H1 (cell line): ENCODE measurements at regions not wholly inside any gene's neighbourhood (a gene's known extent, or its start where the extent isn't known, plus 50 kb on each side); places are given as distances from the start of the nearest gene placed in this dataset.
A peak's percentile ranks its signal among the peaks of the same experiment; 100 is the strongest.

Experiments used
- CTCF ChIA-PET: fragments of 300-600 bp; sonication (Branson Sonifier 250); formaldehyde crosslinking; loops from one replicate; lab custom pipeline; 2021; ENCODE audit not compliant: partially characterized antibody; lab: Charles Lee
- POLR2A ChIA-PET: fragments of 300-600 bp; sonication (Branson Sonifier 250); formaldehyde crosslinking; loops from one replicate; lab custom pipeline; 2021; ENCODE audit warnings: inconsistent platforms; ENCODE audit not compliant: partially characterized antibody; lab: Charles Lee
- DNase-seq, 2 experiments: peaks; one replicate each; pipeline versions ENCODE4 v3.0.0 to v3.0.0-alpha.2; 2010 to 2022; ENCODE audit warnings: low spot score in 2 of 2, low read depth in 1 of 2, mixed read lengths in 1 of 2
- FAIRE-seq: peaks from 2 replicates; lab custom pipeline; 2011; peaks lifted over from hg19 to GRCh38; lab: Jason Lieb, UNC
- H2AFZ ChIP-seq: 2 replicates; pipeline ENCODE4 v1.8.1; 2012; ENCODE audit warnings: low read length, inconsistent platforms
- H2AK5ac ChIP-seq: 2 replicates; pipeline ENCODE4 v1.6.1; 2013; ENCODE audit warnings: low read depth, low read length
- H2BK120ac ChIP-seq: replicated peaks from 2 replicates; pipeline ENCODE3; 2013; ENCODE audit warnings: low read depth, low read length, inconsistent platforms
- H2BK12ac ChIP-seq: 2 replicates; pipeline ENCODE4 v1.6.1; 2013; ENCODE audit warnings: low read depth, low read length
- H2BK15ac ChIP-seq: 2 replicates; pipeline ENCODE4 v1.6.1; 2013; ENCODE audit warnings: low read length
- H2BK20ac ChIP-seq: 2 replicates; pipeline ENCODE4 v1.6.1; 2013; ENCODE audit warnings: low read length
- H2BK5ac ChIP-seq: 2 replicates; pipeline ENCODE4 v1.6.1; 2013; ENCODE audit warnings: low read depth, low read length
- H3K14ac ChIP-seq: 2 replicates; pipeline ENCODE4 v1.6.1; 2013; ENCODE audit warnings: inconsistent platforms; ENCODE audit not compliant: insufficient read length
- H3K18ac ChIP-seq: 2 replicates; pipeline ENCODE4 v1.6.1; 2013; ENCODE audit warnings: low read length; ENCODE audit errors: extremely low read depth
- H3K23ac ChIP-seq: 2 replicates; pipeline ENCODE4 v1.6.1; 2013; ENCODE audit warnings: inconsistent platforms; ENCODE audit not compliant: insufficient read length
- H3K23me2 ChIP-seq: 2 replicates; pipeline ENCODE4 v1.6.1; 2013; ENCODE audit warnings: low read depth, low read length
- H3K27ac ChIP-seq: 2 replicates; pipeline ENCODE4 v1.6.1; 2011; ENCODE audit warnings: low read depth, low read length, inconsistent platforms
- H3K27me3 ChIP-seq, 4 experiments: replicated peaks in 1 of 4; 1 replicate in 1 of 4; 2 replicates in 3 of 4; pipeline versions ENCODE4 v1.6.1 to v1.8.1; 2011 to 2013; ENCODE audit warnings: low read length in 3 of 4, mild to moderate bottlenecking in 3 of 4, inconsistent platforms in 2 of 4, mixed read lengths in 2 of 4, moderate library complexity in 1 of 4; ENCODE audit not compliant: control insufficient read depth in 3 of 4, insufficient read depth in 3 of 4; ENCODE audit errors: extremely low read depth in 1 of 4
- H3K36me3 ChIP-seq, 4 experiments: 2 replicates each; pipeline versions ENCODE4 v1.6.1 to v1.8.1; 2011 to 2013; ENCODE audit warnings: mild to moderate bottlenecking in 4 of 4, low read length in 3 of 4, moderate library complexity in 2 of 4, control low read depth in 1 of 4, inconsistent platforms in 1 of 4; ENCODE audit not compliant: insufficient read depth in 4 of 4, control insufficient read depth in 2 of 4
- H3K4ac ChIP-seq: replicated peaks from 2 replicates; pipeline ENCODE3; 2013; ENCODE audit warnings: low read length, low read depth, mixed read lengths, inconsistent platforms; ENCODE audit not compliant: insufficient read length
- H3K4me1 ChIP-seq, 4 experiments: replicated peaks in 1 of 4; 1 replicate in 1 of 4; 2 replicates in 3 of 4; pipeline versions ENCODE4 v1.6.1 to v1.8.1; 2011 to 2013; ENCODE audit warnings: low read length in 3 of 4, inconsistent platforms in 2 of 4, mixed read lengths in 1 of 4; ENCODE audit not compliant: insufficient read depth in 4 of 4, control insufficient read depth in 3 of 4
- H3K4me2 ChIP-seq, 2 experiments: 2 replicates each; pipeline versions ENCODE4 v1.6.1 to v1.8.1; 2011 to 2013; ENCODE audit warnings: low read depth in 2 of 2, low read length in 2 of 2, control low read depth in 1 of 2, inconsistent platforms in 1 of 2, mild to moderate bottlenecking in 1 of 2; ENCODE audit not compliant: insufficient read depth in 1 of 2
- H3K4me3 ChIP-seq, 4 experiments: fragments of 200-600, 300-600 bp in 1 of 4; sonication (generic), shearing (Covaris generic), sonication (Bioruptor Twin) in 1 of 4; 2 replicates each; pipeline versions ENCODE4 v1.5.1 to v1.8.1; 2011 to 2016; ENCODE audit warnings: low read length in 4 of 4, low read depth in 3 of 4, control low read depth in 2 of 4, inconsistent platforms in 2 of 4, mild to moderate bottlenecking in 2 of 4, mixed read lengths in 1 of 4, moderate library complexity in 1 of 4; ENCODE audit not compliant: insufficient read depth in 2 of 4; ENCODE audit errors: extremely low read depth in 1 of 4
- H3K56ac ChIP-seq: replicated peaks from 2 replicates; pipeline ENCODE3; 2013; ENCODE audit warnings: low read depth, mild to moderate bottlenecking, mixed read lengths, low read length, inconsistent platforms; ENCODE audit not compliant: insufficient read length
- H3K79me1 ChIP-seq: 2 replicates; pipeline ENCODE4 v1.6.1; 2013; ENCODE audit warnings: low read depth, low read length, control low read depth
- H3K79me2 ChIP-seq, 2 experiments: 2 replicates each; pipeline versions ENCODE4 v1.6.1 to v1.8.1; 2012 to 2013; ENCODE audit warnings: low read length in 2 of 2, mild to moderate bottlenecking in 2 of 2, inconsistent platforms in 1 of 2; ENCODE audit not compliant: insufficient read depth in 2 of 2, control insufficient read depth in 1 of 2
- H3K9ac ChIP-seq, 4 experiments: replicated peaks in 1 of 4; 1 replicate in 1 of 4; 2 replicates in 3 of 4; pipeline versions ENCODE4 v1.6.1 to v1.8.1; 2011 to 2013; ENCODE audit warnings: low read depth in 3 of 4, low read length in 3 of 4, control low read depth in 2 of 4, mild to moderate bottlenecking in 2 of 4, moderate library complexity in 2 of 4, inconsistent platforms in 1 of 4; ENCODE audit errors: extremely low read depth in 1 of 4
- H3K9me3 ChIP-seq, 2 experiments: 2 replicates each; pipeline versions ENCODE4 v1.6.1 to v1.8.1; 2012 to 2013; ENCODE audit warnings: mild to moderate bottlenecking in 2 of 2, moderate library complexity in 2 of 2, control low read depth in 1 of 2, inconsistent platforms in 1 of 2, low read depth in 1 of 2, low read length in 1 of 2, mixed read lengths in 1 of 2; ENCODE audit not compliant: insufficient read depth in 2 of 2
- H4K20me1 ChIP-seq, 2 experiments: replicated peaks in 1 of 2; 2 replicates each; pipeline versions ENCODE3 to v1.8.1; 2011 to 2013; ENCODE audit warnings: inconsistent platforms in 2 of 2, low read length in 2 of 2, mild to moderate bottlenecking in 1 of 2; ENCODE audit not compliant: insufficient read depth in 2 of 2, control insufficient read depth in 1 of 2
- H4K5ac ChIP-seq: 2 replicates; pipeline ENCODE4 v1.6.1; 2013; ENCODE audit warnings: low read length, low read depth, mixed read lengths, inconsistent platforms; ENCODE audit not compliant: insufficient read length
- H4K8ac ChIP-seq: 2 replicates; pipeline ENCODE4 v1.8.0; 2013; ENCODE audit warnings: mild to moderate bottlenecking, moderate library complexity, low read length, inconsistent platforms; ENCODE audit not compliant: insufficient read depth; ENCODE audit errors: extremely low read depth
- H4K91ac ChIP-seq: replicated peaks from 2 replicates; pipeline ENCODE3; 2013; ENCODE audit warnings: low read length, mixed read lengths, inconsistent platforms; ENCODE audit not compliant: insufficient read length
- BRCA1 ChIP-seq: IDR thresholded peaks from 2 replicates; pipeline ENCODE4 v1.6.1; 2012; ENCODE audit warnings: low read depth, low read length, improper control_type of control experiment
- CBX5 ChIP-seq: fragments of 300-800, 300-1000 bp; sonication (generic); IDR thresholded peaks from 2 replicates; pipeline ENCODE4 v1.7.1; 2016; ENCODE audit warnings: antibody characterized with exemption, low read length, low read depth
- CBX8 ChIP-seq: fragments of 300-800, 300-1000 bp; sonication (generic); IDR thresholded peaks from 2 replicates; pipeline ENCODE4 v1.7.1; 2016; ENCODE audit warnings: low read depth, low read length, borderline replicate concordance
- CTCF ChIP-seq, 3 experiments: IDR thresholded peaks; 1 replicate in 2 of 3; 2 replicates in 1 of 3; pipeline versions ENCODE4 v1.5.1 to v1.6.1; 2011; ENCODE audit warnings: low read length in 3 of 3, mild to moderate bottlenecking in 3 of 3, inconsistent platforms in 2 of 3, low read depth in 1 of 3, moderate library complexity in 1 of 3; ENCODE audit not compliant: insufficient read depth in 1 of 3; ENCODE audit errors: control extremely low read depth in 1 of 3
- GTF2F1 ChIP-seq: IDR thresholded peaks from 2 replicates; pipeline ENCODE4 v1.6.1; 2012; ENCODE audit warnings: low read depth, low read length, improper control_type of control experiment, borderline replicate concordance
- KDM4A ChIP-seq: IDR thresholded peaks from one replicate; pipeline ENCODE4 v1.7.1; 2012; ENCODE audit warnings: low read depth, mild to moderate bottlenecking, moderate library complexity, low read length, inconsistent platforms; ENCODE audit not compliant: severe bottlenecking
- POLR2A ChIP-seq, 2 experiments: IDR thresholded peaks; 1 replicate in 1 of 2; 2 replicates in 1 of 2; pipeline ENCODE4 v1.6.1; 2011; ENCODE audit warnings: low read depth in 2 of 2, low read length in 2 of 2, mild to moderate bottlenecking in 2 of 2; ENCODE audit errors: control extremely low read depth in 1 of 2
- RBBP5 ChIP-seq: IDR thresholded peaks from 2 replicates; pipeline ENCODE4 v1.7.1; 2012; ENCODE audit warnings: low read depth, mild to moderate bottlenecking, inconsistent platforms, low read length, moderate library complexity, borderline replicate concordance
- TAF1 ChIP-seq: IDR thresholded peaks from 2 replicates; pipeline ENCODE4 v1.6.1; 2011; ENCODE audit warnings: mild to moderate bottlenecking, low read depth, low read length
- TBP ChIP-seq: IDR thresholded peaks from 2 replicates; pipeline ENCODE4 v1.6.1; 2011; ENCODE audit warnings: low read depth, low read length, improper control_type of control experiment
- WGBS, 2 experiments: shearing (Covaris generic) in 1 of 2; methylation state at CpG; one replicate each; pipeline versions ENCODE4 v1.1.6 to v1.1.7; 2013 to 2015; ENCODE audit warnings: low lambda C conversion rate in 2 of 2, mixed read lengths in 2 of 2, inconsistent platforms in 1 of 2, low coverage in 1 of 2, missing lambda C conversion rate in 1 of 2; ENCODE audit not compliant: insufficient replicate concordance in 2 of 2, insufficient coverage in 1 of 2, insufficient read length in 1 of 2; ENCODE audit errors: extremely low coverage in 1 of 2, missing lambda C conversion rate in 1 of 2; 5-methylcytosine and 5-hydroxymethylcytosine counted together

- Histone ChIP-seq H3K23me2 (no peaks in the 10 kb centered on the region), H4K91ac (no peak overlapping the region), H3K79me2 (no peaks in the 10 kb centered on the region), H2BK5ac (no peak overlapping the region), H3K4me2 (no peak overlapping the region), H3K79me1 (no peaks in the 10 kb centered on the region), H3K4me1 (peaks cover 3 to 16% (median 10%) of the 10 kb centered on the region in 4 experiments; a peak in 6 of 7 replicates), H3K36me3 (no peaks in the 10 kb centered on the region), H4K8ac (no peak overlapping the region), H2BK20ac (no peak overlapping the region), H3K14ac (no peak overlapping the region), H3K18ac (no peak overlapping the region), H3K23ac (no peak overlapping the region), H3K56ac (no peak overlapping the region), H4K5ac (no peak overlapping the region), H4K20me1 (no peaks in the 10 kb centered on the region), H3K27ac (no peak overlapping the region), H3K9ac (no peak overlapping the region), H3K4ac (no peak overlapping the region), H2BK120ac (no peak overlapping the region), H2BK12ac (no peak overlapping the region), H2BK15ac (0 out of 2 replicates have a peak overlapping the region, but pooled peaks have one; percentile 22), H3K4me3 (0 out of 8 replicates have a peak overlapping the region, but pooled peaks of 1 of the 4 experiments have one; percentile 2), H3K27me3 (no peaks in the 10 kb centered on the region), H2AFZ (no peak overlapping the region), H2AK5ac (no peak overlapping the region), H3K9me3 (no peaks in the 10 kb centered on the region)
- POLR2A ChIA-PET = interaction anchor here (0.8 to 1.6 kb wide), 3 partner anchors 11 to 29 kb away, joined by 3 to 4 read pairs (median 3); no protein-coding TSS in a partner anchor
- DNase-seq (no peak), FAIRE-seq (no peak)
- WGBS, 2 experiments = 72% methylated on average over 2 of the region's 2 CpGs; no CpG with 5 or more reads in 1 of the 2 experiments
- CTCF ChIA-PET = interaction anchor here (1.1 to 2.0 kb wide), 6 partner anchors 9 to 87 kb away, joined by 3 to 9 read pairs (median 5); no protein-coding TSS in a partner anchor
- TF ChIP-seq POLR2A (IDR thresholded peaks at IDR 0.05; ENCODE audit: control extremely low read depth in 1 of 2, low read depth in 2 of 2, low read length in 2 of 2) (no peak), RBBP5 (no peak), TAF1 (no peak), CBX8 (no peak), TBP (no peak), KDM4A (no peak), GTF2F1 (no peak), CBX5 (no peak), CTCF (IDR thresholded peaks at IDR 0.05; ENCODE audit: control extremely low read depth in 1 of 3, insufficient read depth in 1 of 3, low read depth in 1 of 3, low read length in 3 of 3) (no peak), BRCA1 (no peak)
These were observed 55.5 kb downstream of the MARCHF4 start for GRCh38 chr2:216316743-216317142.
